Body of pancreas (tissue), 4 donors: ENCODE measurements at regions not wholly inside any gene's neighbourhood (a gene's known extent, or its start where the extent isn't known, plus 50 kb on each side); places are given as distances from the start of the nearest gene placed in this dataset.
"Not testable (repeated sequence)": the region's sequence is repeated elsewhere in the genome, so short reads cannot be mapped to it uniquely, and the experiment has no call there.

Source experiments
- ATAC-seq: fragments of 150-250 bp; one replicate; pipeline ENCODE4 v1.9.1; 2016
- DNase-seq, 4 donors: peaks; one replicate each; pipeline ENCODE4 v3.0.0-alpha.2; 2019
- H3K27ac ChIP-seq, 4 donors: fragments of 200-600 bp; sonication (generic); 1 replicate in 3 of 4; 2 replicates in 1 of 4; pipeline versions ENCODE4 v1.5.1 to v1.6.1; 2016 to 2019; ENCODE audit warnings: mild to moderate bottlenecking in 1 of 4, mixed read lengths in 1 of 4, moderate library complexity in 1 of 4
- H3K27me3 ChIP-seq, 2 donors: fragments of 200-600 bp; sonication (generic); one replicate each; pipeline ENCODE4 v1.6.0; 2016; ENCODE audit warnings: mild to moderate bottlenecking in 1 of 2
- H3K36me3 ChIP-seq, 2 donors: fragments of 200-600 bp; sonication (generic); replicated peaks in 1 of 2; 2 replicates each; pipeline ENCODE4 v1.5.1; 2016; ENCODE audit warnings: low read depth in 2 of 2; ENCODE audit not compliant: insufficient read depth in 1 of 2
- H3K4me1 ChIP-seq: fragments of 200-600 bp; sonication (generic); one replicate; pipeline ENCODE4 v1.6.0; 2016
- H3K4me3 ChIP-seq, 2 donors: fragments of 200-600 bp; sonication (generic); 1 replicate in 1 of 2; 2 replicates in 1 of 2; pipeline ENCODE4 v1.5.1; 2016 to 2019
- H3K9me3 ChIP-seq, 3 donors: fragments of 200-600 bp; sonication (generic); 1 replicate in 2 of 3; 2 replicates in 1 of 3; pipeline ENCODE4 v1.5.1; 2016
- POLR2A ChIP-seq, 3 donors: fragments of 450-650 bp; IDR thresholded peaks; one replicate each; pipeline ENCODE4 v1.6.1; 2016; ENCODE audit warnings: antibody characterized with exemption in 3 of 3, mild to moderate bottlenecking in 2 of 3
- WGBS, 2 donors: methylation state at CpG; one replicate each; pipeline ENCODE4 v1.1.5; 2017; 5-methylcytosine and 5-hydroxymethylcytosine counted together
- intact Hi-C: fragments of 100-400 bp; cut with DNase I; formaldehyde crosslinking; loops from one replicate; pipeline ENCODE4 v1.15.1; 2023
- TF ChIP-seq, protein P1 (sequence below), 7 experiments: fragments of 450-650 bp in 4 of 7; fragments of 200-600 bp in 3 of 7; sonication (generic) in 3 of 7; IDR thresholded peaks; one replicate each; pipeline ENCODE4 v1.5.1; 2016 to 2019; ENCODE audit warnings: antibody characterized with exemption in 7 of 7

DNA sequence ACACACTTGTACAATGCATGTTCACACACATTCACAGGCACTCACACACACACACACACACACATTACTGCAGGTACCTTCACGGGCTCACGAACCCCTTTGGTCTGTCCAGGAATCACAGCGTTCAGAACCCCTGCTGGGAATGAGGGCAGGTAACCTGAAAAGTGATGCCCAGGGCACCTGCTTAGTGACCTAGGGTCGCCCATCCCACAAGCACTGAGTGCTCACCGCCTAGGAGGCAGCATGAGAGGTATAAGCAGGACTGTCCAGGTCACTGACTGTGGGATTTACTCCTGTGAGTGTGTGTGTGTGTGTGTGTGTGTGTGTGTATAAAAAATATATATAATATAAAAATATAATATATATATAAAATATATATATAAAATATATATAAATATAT lies 150.9 kb downstream of the GALR1 start:
- Histone ChIP-seq H3K4me3 (no peak overlapping the region), H3K36me3 (no peaks in the 10 kb centered on the region), H3K27me3 (no peaks in the 10 kb centered on the region), H3K9me3 (no peaks in the 10 kb centered on the region), H3K4me1 (peaks cover 12% of the 10 kb centered on the region), H3K27ac (no peak overlapping the region)
- no peak for TF ChIP-seq POLR2A (IDR thresholded peaks at IDR 0.05)
- TF ChIP-seq, protein P1, sequence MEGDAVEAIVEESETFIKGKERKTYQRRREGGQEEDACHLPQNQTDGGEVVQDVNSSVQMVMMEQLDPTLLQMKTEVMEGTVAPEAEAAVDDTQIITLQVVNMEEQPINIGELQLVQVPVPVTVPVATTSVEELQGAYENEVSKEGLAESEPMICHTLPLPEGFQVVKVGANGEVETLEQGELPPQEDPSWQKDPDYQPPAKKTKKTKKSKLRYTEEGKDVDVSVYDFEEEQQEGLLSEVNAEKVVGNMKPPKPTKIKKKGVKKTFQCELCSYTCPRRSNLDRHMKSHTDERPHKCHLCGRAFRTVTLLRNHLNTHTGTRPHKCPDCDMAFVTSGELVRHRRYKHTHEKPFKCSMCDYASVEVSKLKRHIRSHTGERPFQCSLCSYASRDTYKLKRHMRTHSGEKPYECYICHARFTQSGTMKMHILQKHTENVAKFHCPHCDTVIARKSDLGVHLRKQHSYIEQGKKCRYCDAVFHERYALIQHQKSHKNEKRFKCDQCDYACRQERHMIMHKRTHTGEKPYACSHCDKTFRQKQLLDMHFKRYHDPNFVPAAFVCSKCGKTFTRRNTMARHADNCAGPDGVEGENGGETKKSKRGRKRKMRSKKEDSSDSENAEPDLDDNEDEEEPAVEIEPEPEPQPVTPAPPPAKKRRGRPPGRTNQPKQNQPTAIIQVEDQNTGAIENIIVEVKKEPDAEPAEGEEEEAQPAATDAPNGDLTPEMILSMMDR (IDR thresholded peaks at IDR 0.05): no peak
- WGBS, 2 donors: 74 to 84% methylated on average over 5 of the region's 5 CpGs
- intact Hi-C loops: no loop called here
- no peak for ATAC-seq
- no peak for DNase-seq

DNA sequence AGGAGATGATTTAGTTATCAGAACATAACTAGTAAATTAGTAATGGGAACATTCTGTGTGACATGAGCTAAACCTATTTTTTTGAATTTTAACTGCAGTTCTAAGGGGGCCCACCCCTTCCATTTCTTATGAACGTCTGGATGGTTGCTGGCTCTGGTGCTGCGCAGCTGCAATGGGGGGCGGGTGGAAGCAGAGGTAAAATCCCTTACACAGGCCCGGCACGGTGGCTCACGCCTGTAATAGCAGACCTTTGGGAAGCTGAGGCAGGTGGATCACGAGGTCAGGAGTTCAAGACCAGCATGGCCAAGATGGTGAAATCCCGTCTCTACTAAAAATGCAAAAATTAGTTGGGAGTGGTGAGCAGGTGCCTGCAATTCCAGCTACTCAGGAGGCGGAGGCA lies 151.5 kb downstream of the GALR1 start:
- no peak overlapping the region for H3K4me3 ChIP-seq
- DNase-seq (no peak), ATAC-seq (no peak)
- H3K27ac ChIP-seq: no peak overlapping the region
- 81 to 86% methylated on average over 9 of the region's 9 CpGs for WGBS, 2 donors
- no peaks in the 10 kb centered on the region for H3K9me3 ChIP-seq
- H3K4me1 ChIP-seq: peaks cover 12% of the 10 kb centered on the region
- H3K27me3 ChIP-seq: no peaks in the 10 kb centered on the region
- H3K36me3 ChIP-seq: no peaks in the 10 kb centered on the region
- TF ChIP-seq POLR2A (IDR thresholded peaks at IDR 0.05): no peak
- TF ChIP-seq, protein P1 (IDR thresholded peaks at IDR 0.05): no peak
- intact Hi-C loops: no loop called here

DNA sequence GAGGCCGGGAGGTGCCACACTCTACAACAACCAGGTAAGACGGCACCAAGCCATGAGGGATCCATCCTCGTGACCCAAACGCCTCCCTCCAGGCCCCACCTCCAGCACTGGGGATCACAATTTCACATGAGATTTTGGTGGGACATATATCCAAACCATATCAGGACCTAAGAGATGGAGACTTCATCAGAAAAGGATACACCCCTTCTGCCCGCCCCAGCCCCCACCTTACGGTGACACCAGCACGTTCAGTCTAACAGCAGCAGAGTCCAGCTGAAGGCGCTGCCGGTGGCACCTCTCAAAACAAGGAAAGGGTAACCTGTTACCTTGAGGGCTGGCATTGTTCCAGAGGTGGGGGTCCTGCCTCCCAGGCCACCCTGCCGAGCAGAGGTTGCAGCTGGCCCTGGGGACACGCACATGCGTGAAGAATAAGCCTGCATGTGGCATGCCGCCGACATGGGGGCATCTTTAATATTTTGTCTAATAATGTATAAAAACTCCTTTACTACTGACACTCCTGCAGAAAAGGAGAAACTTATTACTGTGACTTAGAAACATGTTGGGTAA lies 154.4 kb downstream of the GALR1 start:
- no peaks in the 10 kb centered on the region for H3K36me3 ChIP-seq
- ATAC-seq (no peak), DNase-seq (no peak)
- no peak overlapping the region for H3K4me3 ChIP-seq
- intact Hi-C loops: no loop called here
- H3K9me3 ChIP-seq: no peaks in the 10 kb centered on the region
- no peaks in the 10 kb centered on the region for H3K27me3 ChIP-seq
- no peak for TF ChIP-seq POLR2A (IDR thresholded peaks at IDR 0.05)
- TF ChIP-seq, protein P1 (IDR thresholded peaks at IDR 0.05): no peak
- no peak overlapping the region for H3K27ac ChIP-seq
- 80 to 93% methylated on average over 14 of the region's 14 CpGs for WGBS, 2 donors
- no peaks in the 10 kb centered on the region for H3K4me1 ChIP-seq

DNA sequence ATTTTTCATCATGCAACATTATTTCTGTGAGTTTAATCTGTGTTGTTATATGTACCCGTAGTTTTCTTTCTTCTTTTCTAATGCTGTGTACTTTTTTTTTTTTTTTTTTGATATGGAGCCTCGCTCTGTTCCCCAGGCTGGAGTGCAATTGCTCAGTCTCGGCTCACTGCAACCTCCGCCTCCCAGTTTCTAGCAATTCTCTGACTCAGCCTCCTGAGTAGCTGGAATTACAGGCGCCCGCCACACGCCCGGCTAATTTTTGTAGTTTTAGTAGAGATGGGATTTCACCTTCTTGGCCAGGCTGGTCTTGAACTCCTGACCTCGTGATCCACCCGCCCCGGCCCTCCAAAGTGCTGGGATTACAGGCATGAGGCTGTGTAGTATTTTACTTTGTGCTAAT lies 155.4 kb downstream of the GALR1 start:
- H3K9me3 ChIP-seq: no peaks in the 10 kb centered on the region

DNA sequence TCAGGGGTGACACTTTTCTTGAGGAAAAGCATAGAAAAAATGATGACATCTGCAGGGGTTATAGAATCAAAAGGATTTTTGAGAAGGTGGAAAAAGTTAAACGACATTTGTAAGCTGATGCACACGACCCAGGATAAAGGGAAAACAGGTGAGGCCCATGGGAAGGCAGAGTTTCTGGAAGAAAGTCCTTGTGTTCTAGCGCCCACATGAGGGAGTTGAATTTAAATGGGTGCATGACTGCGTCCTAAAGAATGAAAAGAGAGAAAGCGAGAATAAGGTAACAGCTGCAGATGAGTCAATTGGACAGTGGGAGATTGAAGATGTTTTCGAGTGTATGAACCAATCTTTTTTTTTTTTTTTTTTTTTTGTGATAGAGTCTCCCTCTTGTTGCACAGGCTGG lies 158.1 kb downstream of the GALR1 start:
- DNase-seq (no peak), ATAC-seq (no peak)
- Histone ChIP-seq H3K27ac (no peak overlapping the region), H3K36me3 (no peaks in the 10 kb centered on the region), H3K4me3 (no peak overlapping the region), H3K4me1 (no peaks in the 10 kb centered on the region), H3K9me3 (no peaks in the 10 kb centered on the region), H3K27me3 (no peaks in the 10 kb centered on the region)
- 41 to 44% methylated on average over 6 of the region's 6 CpGs for WGBS, 2 donors
- TF ChIP-seq, protein P1 (IDR thresholded peaks at IDR 0.05): peak in 4 of 7 experiments; percentile 7 to 24 (median 14)
- no peak for TF ChIP-seq POLR2A (IDR thresholded peaks at IDR 0.05)
- intact Hi-C loops: no loop called here

More for the DNA sequence above, 155.4 kb downstream of the GALR1 start:
- no peak for ATAC-seq
- TF ChIP-seq, protein P1 (IDR thresholded peaks at IDR 0.05): no peak
- TF ChIP-seq POLR2A (IDR thresholded peaks at IDR 0.05): no peak
- WGBS, 2 donors: 83 to 88% methylated on average over 11 of the region's 11 CpGs
- H3K27ac ChIP-seq: no peak overlapping the region
- H3K4me1 ChIP-seq: no peaks in the 10 kb centered on the region
- intact Hi-C loops: no loop called here
- DNase-seq: no peak
- no peaks in the 10 kb centered on the region for H3K27me3 ChIP-seq
- H3K36me3 ChIP-seq: no peaks in the 10 kb centered on the region
- H3K4me3 ChIP-seq: no peak overlapping the region

DNA sequence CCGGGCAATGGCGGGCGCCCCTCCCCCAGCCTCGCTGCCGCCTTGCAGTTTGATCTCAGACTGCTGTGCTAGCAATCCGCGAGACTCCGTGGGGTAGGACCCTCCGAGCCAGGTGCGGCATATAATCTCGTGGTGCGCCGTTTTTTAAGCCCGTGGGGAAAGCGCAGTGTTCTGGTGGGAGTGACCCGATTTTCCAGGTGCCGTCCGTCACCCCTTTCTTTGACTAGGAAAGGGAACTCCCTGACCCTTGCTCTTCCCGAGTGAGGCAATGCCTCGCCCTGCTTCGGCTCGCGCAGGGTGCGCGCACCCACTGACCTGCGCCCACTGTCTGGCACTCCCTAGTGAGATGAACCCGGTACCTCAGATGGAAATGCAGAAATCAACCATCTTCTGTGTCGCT lies 171.9 kb downstream of the GALR1 start:
- intact Hi-C loops, H3K4me3 ChIP-seq, H3K36me3 ChIP-seq, H3K9me3 ChIP-seq, H3K27ac ChIP-seq, ATAC-seq, H3K27me3 ChIP-seq, H3K4me1 ChIP-seq, DNase-seq: not testable (repeated sequence)
- whole genome bisulfite sequencing, 2 donors: 90 to 97% methylated on average over 10 to 22 of the region's 28 CpGs
